Fibroblast of pulmonary artery (primary cell): ENCODE measurements at regions not wholly inside any gene's neighbourhood (a gene's known extent, or its start where the extent isn't known, plus 50 kb on each side); places are given as distances from the start of the nearest gene placed in this dataset.

Experiments
- DNase-seq: peaks from one replicate; pipeline ENCODE4 v3.0.0-alpha.2; 2010; ENCODE audit warnings: low read depth
- H3K4me3 ChIP-seq: replicated peaks from 2 replicates; pipeline ENCODE4 v1.5.1; 2011; ENCODE audit warnings: low read depth, mild to moderate bottlenecking, control low read depth, low read length, moderate library complexity
- TF ChIP-seq, protein P1 (sequence below): IDR thresholded peaks from 2 replicates; pipeline ENCODE4 v1.5.1; 2011; ENCODE audit warnings: mild to moderate bottlenecking, control low read depth, low read length, inconsistent platforms; ENCODE audit errors: missing control alignments

DNA sequence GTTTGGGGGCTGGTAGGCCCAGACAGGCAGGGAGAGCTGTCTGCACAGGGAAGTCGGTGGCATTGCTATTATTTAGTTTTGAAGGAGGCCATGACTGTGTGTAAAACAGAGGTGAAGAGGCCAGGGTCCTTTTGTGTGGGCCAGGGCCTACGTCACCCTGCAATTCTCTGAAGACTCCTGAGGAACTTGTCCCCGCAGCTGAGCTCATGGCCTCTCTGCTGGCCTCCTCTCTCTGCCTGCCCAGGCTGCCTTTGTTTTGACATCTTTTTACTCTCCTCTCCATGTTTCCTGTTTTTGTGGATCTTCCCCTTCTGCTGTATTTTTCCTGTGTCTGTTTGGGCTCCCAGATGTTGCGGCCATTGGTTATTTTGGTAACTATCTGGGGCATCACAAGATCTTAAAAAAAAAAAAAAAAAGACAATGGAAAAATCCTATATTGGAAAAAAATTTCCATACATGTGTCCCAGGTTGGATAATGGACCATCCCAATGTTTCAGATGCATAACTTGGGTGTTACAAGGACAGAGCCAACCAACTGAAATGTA lies 280.7 kb downstream of the RPS6KC1 start:
- DNase-seq: no peak
- TF ChIP-seq, protein P1, sequence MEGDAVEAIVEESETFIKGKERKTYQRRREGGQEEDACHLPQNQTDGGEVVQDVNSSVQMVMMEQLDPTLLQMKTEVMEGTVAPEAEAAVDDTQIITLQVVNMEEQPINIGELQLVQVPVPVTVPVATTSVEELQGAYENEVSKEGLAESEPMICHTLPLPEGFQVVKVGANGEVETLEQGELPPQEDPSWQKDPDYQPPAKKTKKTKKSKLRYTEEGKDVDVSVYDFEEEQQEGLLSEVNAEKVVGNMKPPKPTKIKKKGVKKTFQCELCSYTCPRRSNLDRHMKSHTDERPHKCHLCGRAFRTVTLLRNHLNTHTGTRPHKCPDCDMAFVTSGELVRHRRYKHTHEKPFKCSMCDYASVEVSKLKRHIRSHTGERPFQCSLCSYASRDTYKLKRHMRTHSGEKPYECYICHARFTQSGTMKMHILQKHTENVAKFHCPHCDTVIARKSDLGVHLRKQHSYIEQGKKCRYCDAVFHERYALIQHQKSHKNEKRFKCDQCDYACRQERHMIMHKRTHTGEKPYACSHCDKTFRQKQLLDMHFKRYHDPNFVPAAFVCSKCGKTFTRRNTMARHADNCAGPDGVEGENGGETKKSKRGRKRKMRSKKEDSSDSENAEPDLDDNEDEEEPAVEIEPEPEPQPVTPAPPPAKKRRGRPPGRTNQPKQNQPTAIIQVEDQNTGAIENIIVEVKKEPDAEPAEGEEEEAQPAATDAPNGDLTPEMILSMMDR: no peak
- no peak overlapping the region for H3K4me3 ChIP-seq

DNA sequence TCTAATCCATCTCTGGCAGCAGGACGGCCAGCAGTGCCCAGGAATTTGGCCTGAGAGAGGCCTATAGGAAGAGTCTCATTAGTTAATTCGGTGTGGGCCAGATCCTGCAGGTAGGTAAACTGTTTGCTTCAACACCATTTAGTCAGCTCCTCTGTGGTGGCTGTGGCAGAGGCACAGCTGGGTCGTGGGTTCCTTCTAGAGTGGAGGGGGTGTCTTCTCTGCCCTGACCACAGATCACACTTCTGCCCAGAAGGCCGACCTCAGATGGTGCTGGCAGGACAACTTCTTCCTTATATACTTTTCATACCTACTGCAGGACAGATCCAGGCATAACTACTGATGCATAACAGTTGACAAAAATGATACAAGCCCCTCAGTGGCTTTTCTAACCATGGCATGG lies 281.4 kb downstream of the RPS6KC1 start:
- DNase-seq: no peak
- TF ChIP-seq, protein P1: no peak
- no peak overlapping the region for H3K4me3 ChIP-seq

DNA sequence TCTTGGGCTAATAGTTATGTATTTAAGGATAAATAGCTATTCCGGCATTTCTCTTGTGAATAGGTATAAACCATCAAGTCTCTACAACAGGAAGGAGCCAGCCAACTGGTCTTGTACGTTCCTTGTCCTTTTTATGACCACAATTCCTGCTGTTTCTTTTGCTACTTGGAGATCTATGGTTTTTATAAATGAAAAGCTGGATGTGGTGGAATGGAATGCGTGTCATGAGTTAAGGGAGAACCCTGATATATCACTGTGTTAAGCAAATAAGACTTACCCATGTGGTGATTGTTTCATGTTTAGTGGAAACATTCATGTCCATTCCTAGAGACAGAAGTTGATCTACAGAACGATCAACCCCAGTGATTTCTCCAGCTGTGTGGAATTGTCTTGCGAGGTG lies 282.1 kb downstream of the RPS6KC1 start:
- DNase-seq: no peak
- TF ChIP-seq, protein P1: no peak
- no peak overlapping the region for H3K4me3 ChIP-seq

DNA sequence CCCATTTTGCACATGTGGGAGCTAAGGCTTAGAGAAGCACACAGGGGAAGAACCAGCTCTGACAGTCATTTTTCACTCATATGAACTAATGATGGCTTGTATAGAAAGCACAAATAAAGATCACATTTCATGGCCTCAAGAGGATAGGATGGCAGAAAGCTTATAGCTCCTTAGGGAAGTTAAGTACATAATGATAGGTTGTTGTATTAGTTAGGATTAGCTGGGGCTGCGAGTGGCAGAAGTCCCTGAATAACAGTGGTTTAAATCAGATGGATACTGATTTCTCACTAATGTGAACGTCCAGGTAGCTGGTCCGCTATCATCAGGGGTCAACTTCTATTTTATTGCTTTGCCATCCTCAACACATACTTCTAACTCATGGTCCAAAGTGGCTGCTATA lies 284.0 kb downstream of the RPS6KC1 start:
- no peak for DNase-seq
- no peak overlapping the region for H3K4me3 ChIP-seq
- TF ChIP-seq, protein P1: no peak

DNA sequence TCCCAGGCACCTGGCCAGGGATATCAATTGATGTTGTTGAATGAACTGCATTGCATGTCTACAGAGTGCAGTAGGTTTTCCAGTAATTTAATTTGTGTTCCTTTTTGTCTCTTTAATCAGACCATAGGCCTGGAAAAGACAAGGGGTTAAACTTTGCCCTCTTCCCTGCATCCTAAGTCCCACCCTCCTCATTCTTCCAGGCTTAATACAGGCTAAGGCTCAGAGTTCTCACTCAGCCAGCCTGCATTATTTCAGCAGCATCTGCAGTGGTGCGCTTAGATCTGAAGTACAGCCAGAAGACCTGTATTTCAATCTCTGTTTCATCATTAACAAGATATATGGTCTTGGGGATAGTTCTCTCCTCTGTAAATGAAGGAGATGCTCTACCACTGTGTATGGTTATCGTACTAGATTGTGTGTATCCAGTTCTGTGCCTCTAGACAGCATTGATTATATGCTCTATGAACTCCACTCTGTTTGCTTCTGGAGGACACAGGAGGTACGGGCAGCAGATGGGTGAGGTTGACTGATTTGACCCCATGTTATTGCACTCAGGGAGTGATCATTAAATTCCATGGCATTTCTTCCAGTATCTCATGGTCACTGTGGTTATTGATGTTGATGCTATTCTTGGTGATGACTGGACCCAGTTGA lies 286.1 kb downstream of the RPS6KC1 start:
- DNase-seq: no peak
- TF ChIP-seq, protein P1: no peak
- no peak overlapping the region for H3K4me3 ChIP-seq

DNA sequence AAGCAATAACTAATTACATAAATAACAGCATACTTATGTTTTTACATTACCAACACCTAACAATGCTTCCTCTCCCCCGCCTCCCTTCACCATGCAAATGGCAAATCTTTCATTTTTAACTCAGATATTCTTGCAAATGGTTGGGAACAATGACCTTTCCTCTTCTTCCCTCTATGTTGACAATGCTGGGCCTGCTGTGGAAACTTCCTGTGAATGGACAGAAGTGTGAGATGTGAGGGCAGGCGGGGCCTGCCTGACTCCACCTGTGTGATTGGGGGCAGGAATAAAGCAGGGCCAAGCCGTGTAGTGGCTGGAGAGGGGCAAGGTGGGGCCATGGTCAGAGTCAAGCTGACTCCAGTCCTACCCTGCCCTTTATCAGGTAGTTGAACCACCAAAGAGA lies 289.6 kb downstream of the RPS6KC1 start:
- TF ChIP-seq, protein P1: no peak
- no peak for DNase-seq
- no peak overlapping the region for H3K4me3 ChIP-seq

DNA sequence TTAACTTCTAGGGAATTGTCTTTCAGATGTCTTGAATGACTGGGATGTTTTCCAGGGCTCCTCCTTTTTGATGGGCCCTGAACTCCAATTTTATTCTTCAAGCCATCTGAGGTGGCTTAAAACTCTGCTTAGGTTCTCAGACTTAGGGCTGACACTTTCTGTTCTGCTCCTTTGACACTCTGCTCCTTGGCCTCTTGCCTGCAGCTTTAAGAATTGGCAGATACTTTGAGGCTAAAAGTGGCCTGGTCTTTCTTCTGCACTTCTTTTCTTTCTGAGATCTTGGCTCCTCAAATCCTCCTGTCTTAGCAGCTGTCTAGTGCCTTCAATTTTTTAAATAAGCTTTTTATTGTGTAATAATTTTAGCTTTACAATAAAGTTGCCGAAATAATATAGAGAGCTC lies 294.6 kb downstream of the RPS6KC1 start:
- no peak overlapping the region for H3K4me3 ChIP-seq
- no peak for DNase-seq
- TF ChIP-seq, protein P1: no peak
